Neural cell (in vitro differentiated cells): ENCODE measurements at regions not wholly inside any gene's neighbourhood (a gene's known extent, or its start where the extent isn't known, plus 50 kb on each side); places are given as distances from the start of the nearest gene placed in this dataset.

Source experiments
- H2AFZ ChIP-seq: fragments of 200-600, 300-800 bp; sonication (generic), shearing (Covaris generic); 2 replicates; pipeline ENCODE4 v1.6.0; 2014; ENCODE audit warnings: low read depth, mild to moderate bottlenecking, antibody characterized with exemption, low read length, moderate library complexity
- H3F3A ChIP-seq: fragments of 200-600 bp; shearing (Covaris generic); 2 replicates; pipeline ENCODE4 v1.6.1; 2016; ENCODE audit warnings: mild to moderate bottlenecking, moderate library complexity, mixed read lengths, antibody characterized with exemption, low read length; ENCODE audit not compliant: insufficient read depth, poor library complexity, severe bottlenecking
- H3K27ac ChIP-seq: fragments of 200-600, 300-800 bp; sonication (generic), shearing (Covaris generic); 2 replicates; pipeline ENCODE4 v1.5.1; 2014; ENCODE audit warnings: mild to moderate bottlenecking, low read length, moderate library complexity
- H3K27me3 ChIP-seq: fragments of 300-800, 200-600 bp; sonication (generic), shearing (Covaris generic); 2 replicates; pipeline ENCODE4 v1.6.0; 2014; ENCODE audit warnings: mild to moderate bottlenecking, low read depth, low read length, moderate library complexity; ENCODE audit not compliant: insufficient read depth
- H3K36me3 ChIP-seq: fragments of 300-800, 200-600 bp; sonication (generic), shearing (Covaris generic); 2 replicates; pipeline ENCODE4 v1.5.1; 2014; ENCODE audit warnings: mild to moderate bottlenecking, antibody characterized with exemption, low read length, moderate library complexity; ENCODE audit not compliant: insufficient read depth
- H3K4me2 ChIP-seq: fragments of 300-800, 200-600 bp; sonication (generic), shearing (Covaris generic); 2 replicates; pipeline ENCODE4 v1.6.0; 2014; ENCODE audit warnings: mild to moderate bottlenecking, low read length
- H3K4me3 ChIP-seq: fragments of 300-800, 200-600 bp; sonication (generic), shearing (Covaris generic); 2 replicates; pipeline ENCODE4 v1.5.1; 2014; ENCODE audit warnings: mild to moderate bottlenecking, low read length, moderate library complexity
- H3K79me2 ChIP-seq: fragments of 200-600 bp; shearing (Covaris generic); replicated peaks from 2 replicates; pipeline ENCODE4 v1.6.0; 2014; ENCODE audit warnings: mild to moderate bottlenecking, low read length, moderate library complexity; ENCODE audit not compliant: insufficient read depth
- H3K9ac ChIP-seq: fragments of 300-800, 200-600 bp; sonication (generic), shearing (Covaris generic); 2 replicates; pipeline ENCODE4 v1.6.1; 2016; ENCODE audit warnings: mild to moderate bottlenecking, low read length, mixed read lengths
- H3K9me2 ChIP-seq: fragments of 200-600 bp; shearing (Covaris generic); 2 replicates; pipeline ENCODE4 v1.6.1; 2016; ENCODE audit warnings: mild to moderate bottlenecking, low read length, mixed read lengths; ENCODE audit not compliant: insufficient read depth
- H3K9me3 ChIP-seq: fragments of 200-600, 300-800 bp; sonication (generic), shearing (Covaris generic); 2 replicates; pipeline ENCODE4 v1.6.1; 2016; ENCODE audit warnings: mild to moderate bottlenecking, mixed run types, low read length, moderate library complexity, mixed read lengths
- H4K20me1 ChIP-seq: fragments of 200-600 bp; shearing (Covaris generic); 2 replicates; pipeline ENCODE4 v1.6.1; 2016; ENCODE audit warnings: mild to moderate bottlenecking, mixed run types; ENCODE audit not compliant: insufficient read depth
- CTCF ChIP-seq: fragments of 450-650 bp; IDR thresholded peaks from 2 replicates; pipeline ENCODE4 v1.5.1; 2014; ENCODE audit warnings: antibody characterized with exemption, mild to moderate bottlenecking, moderate library complexity; ENCODE audit not compliant: poor library complexity, severe bottlenecking
- EP300 ChIP-seq: fragments of 450-650 bp; conservative IDR thresholded peaks from 2 replicates; pipeline ENCODE4 v1.6.1; 2014; ENCODE audit warnings: antibody characterized with exemption, mild to moderate bottlenecking, moderate library complexity; ENCODE audit not compliant: poor library complexity, severe bottlenecking
- MXI1 ChIP-seq: fragments of 450-650 bp; conservative IDR thresholded peaks from 2 replicates; pipeline ENCODE4 v1.6.1; 2014; ENCODE audit warnings: antibody characterized with exemption, mild to moderate bottlenecking; ENCODE audit not compliant: poor library complexity, severe bottlenecking
- POLR2AphosphoS5 ChIP-seq: IDR thresholded peaks from 2 replicates; pipeline ENCODE4 v1.6.1; 2012
- RAD21 ChIP-seq: fragments of 450-650 bp; conservative IDR thresholded peaks from 2 replicates; pipeline ENCODE4 v1.6.1; 2014; ENCODE audit warnings: antibody characterized with exemption, mild to moderate bottlenecking, moderate library complexity
- SMC3 ChIP-seq: fragments of 450-650 bp; conservative IDR thresholded peaks from 2 replicates; pipeline ENCODE4 v1.6.1; 2014; ENCODE audit warnings: antibody characterized with exemption, mild to moderate bottlenecking, moderate library complexity; ENCODE audit not compliant: poor library complexity
- TAF1 ChIP-seq: IDR thresholded peaks from 2 replicates; pipeline ENCODE4 v1.6.1; 2012; ENCODE audit warnings: low read depth
- TF ChIP-seq, protein P1 (sequence below): IDR thresholded peaks from 2 replicates; pipeline ENCODE4 v1.6.1; 2012; ENCODE audit warnings: borderline replicate concordance

GRCh38 chr4:13728761-13729160 is 101.2 kb upstream of the BOD1L1 start:
- H3K4me2 ChIP-seq, result no peak overlapping the region
- H3K36me3 ChIP-seq, result no peaks in the 10 kb centered on the region
- TF ChIP-seq CTCF (no peak), MXI1 (no peak)
- no peak overlapping the region for H2AFZ ChIP-seq
- H3K9me2 ChIP-seq, result no peaks in the 10 kb centered on the region
- no peak overlapping the region for H3K4me3 ChIP-seq
- no peaks in the 10 kb centered on the region for H3K27me3 ChIP-seq
- H3K9ac ChIP-seq, result no peak overlapping the region
- no peak overlapping the region for H3K27ac ChIP-seq
- no peaks in the 10 kb centered on the region for H3F3A ChIP-seq
- H3K9me3 ChIP-seq, result no peaks in the 10 kb centered on the region
- no peaks in the 10 kb centered on the region for H4K20me1 ChIP-seq
- H3K79me2 ChIP-seq, result no peaks in the 10 kb centered on the region

- Histone ChIP-seq H3K27me3 (no peaks in the 10 kb centered on the region), H3K27ac (no peak overlapping the region), H3K9me3 (no peaks in the 10 kb centered on the region), H3F3A (no peaks in the 10 kb centered on the region), H3K9me2 (no peaks in the 10 kb centered on the region), H3K9ac (no peak overlapping the region), H4K20me1 (no peaks in the 10 kb centered on the region), H3K4me3 (no peak overlapping the region), H3K79me2 (no peaks in the 10 kb centered on the region), H3K36me3 (no peaks in the 10 kb centered on the region), H3K4me2 (no peak overlapping the region), H2AFZ (no peak overlapping the region)
- TF ChIP-seq CTCF (no peak), TAF1 (no peak), MXI1 (no peak), POLR2AphosphoS5 (no peak), SMC3 (no peak), RAD21 (no peak), EP300 (no peak)
- TF ChIP-seq, protein P1, sequence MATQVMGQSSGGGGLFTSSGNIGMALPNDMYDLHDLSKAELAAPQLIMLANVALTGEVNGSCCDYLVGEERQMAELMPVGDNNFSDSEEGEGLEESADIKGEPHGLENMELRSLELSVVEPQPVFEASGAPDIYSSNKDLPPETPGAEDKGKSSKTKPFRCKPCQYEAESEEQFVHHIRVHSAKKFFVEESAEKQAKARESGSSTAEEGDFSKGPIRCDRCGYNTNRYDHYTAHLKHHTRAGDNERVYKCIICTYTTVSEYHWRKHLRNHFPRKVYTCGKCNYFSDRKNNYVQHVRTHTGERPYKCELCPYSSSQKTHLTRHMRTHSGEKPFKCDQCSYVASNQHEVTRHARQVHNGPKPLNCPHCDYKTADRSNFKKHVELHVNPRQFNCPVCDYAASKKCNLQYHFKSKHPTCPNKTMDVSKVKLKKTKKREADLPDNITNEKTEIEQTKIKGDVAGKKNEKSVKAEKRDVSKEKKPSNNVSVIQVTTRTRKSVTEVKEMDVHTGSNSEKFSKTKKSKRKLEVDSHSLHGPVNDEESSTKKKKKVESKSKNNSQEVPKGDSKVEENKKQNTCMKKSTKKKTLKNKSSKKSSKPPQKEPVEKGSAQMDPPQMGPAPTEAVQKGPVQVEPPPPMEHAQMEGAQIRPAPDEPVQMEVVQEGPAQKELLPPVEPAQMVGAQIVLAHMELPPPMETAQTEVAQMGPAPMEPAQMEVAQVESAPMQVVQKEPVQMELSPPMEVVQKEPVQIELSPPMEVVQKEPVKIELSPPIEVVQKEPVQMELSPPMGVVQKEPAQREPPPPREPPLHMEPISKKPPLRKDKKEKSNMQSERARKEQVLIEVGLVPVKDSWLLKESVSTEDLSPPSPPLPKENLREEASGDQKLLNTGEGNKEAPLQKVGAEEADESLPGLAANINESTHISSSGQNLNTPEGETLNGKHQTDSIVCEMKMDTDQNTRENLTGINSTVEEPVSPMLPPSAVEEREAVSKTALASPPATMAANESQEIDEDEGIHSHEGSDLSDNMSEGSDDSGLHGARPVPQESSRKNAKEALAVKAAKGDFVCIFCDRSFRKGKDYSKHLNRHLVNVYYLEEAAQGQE, result no peak
Measured at GRCh38 chr4:13731019-13731418, 103.5 kb upstream of the BOD1L1 start.
